GM23338 (cell line): ENCODE measurements at regions not wholly inside any gene's neighbourhood (a gene's known extent, or its start where the extent isn't known, plus 50 kb on each side); places are given as distances from the start of the nearest gene placed in this dataset.

Source experiments
- ATAC-seq: fragments of 200-7000 bp; cut with Tn5 transposase; 3 replicates; pipeline ENCODE4 v1.9.1; 2020
- DNase-seq: peaks from one replicate; pipeline ENCODE4 v3.0.0-alpha.2; 2015; ENCODE audit warnings: low spot score
- H2AFZ ChIP-seq: fragments of 200-600 bp; sonication (generic); 2 replicates; pipeline ENCODE4 v1.8.0; 2016; ENCODE audit warnings: antibody characterized with exemption, mild to moderate bottlenecking, moderate library complexity
- H3F3A ChIP-seq: fragments of 200-600 bp; sonication (generic); replicated peaks from 2 replicates; pipeline ENCODE4 v1.8.0; 2017; ENCODE audit warnings: antibody characterized with exemption, mixed run types, low read depth
- H3K27ac ChIP-seq: fragments of 200-600 bp; sonication (generic); 2 replicates; pipeline ENCODE4 v1.6.1; 2016; ENCODE audit warnings: low read depth
- H3K27me3 ChIP-seq: fragments of 200-600 bp; sonication (generic); 2 replicates; pipeline ENCODE4 v1.8.0; 2016; ENCODE audit warnings: mild to moderate bottlenecking, mixed run types, moderate library complexity; ENCODE audit not compliant: insufficient read depth
- H3K36me3 ChIP-seq: fragments of 200-600 bp; sonication (generic); 2 replicates; pipeline ENCODE4 v1.8.0; 2016; ENCODE audit warnings: mild to moderate bottlenecking; ENCODE audit not compliant: insufficient read depth
- H3K4me1 ChIP-seq: fragments of 200-600 bp; sonication (generic); 2 replicates; pipeline ENCODE4 v1.8.0; 2016; ENCODE audit warnings: mild to moderate bottlenecking, moderate library complexity; ENCODE audit not compliant: insufficient read depth
- H3K4me2 ChIP-seq: fragments of 200-600 bp; sonication (generic); 2 replicates; pipeline ENCODE4 v1.7.1; 2017; ENCODE audit warnings: mixed run types
- H3K4me3 ChIP-seq: fragments of 200-600 bp; sonication (generic); 2 replicates; pipeline ENCODE4 v1.6.1; 2016; ENCODE audit warnings: mixed run types
- H3K79me2 ChIP-seq: fragments of 200-600 bp; sonication (generic); replicated peaks from 2 replicates; pipeline ENCODE4 v1.8.0; 2017; ENCODE audit warnings: mild to moderate bottlenecking; ENCODE audit not compliant: insufficient read depth
- H3K9me2 ChIP-seq: fragments of 200-600 bp; sonication (generic); 2 replicates; pipeline ENCODE4 v1.8.0; 2017; ENCODE audit not compliant: insufficient read depth
- H4K20me1 ChIP-seq: fragments of 200-600 bp; sonication (generic); replicated peaks from 2 replicates; pipeline ENCODE4 v1.8.0; 2017; ENCODE audit warnings: mild to moderate bottlenecking; ENCODE audit not compliant: insufficient read depth
- H3K27ac Mint-ChIP-seq: 2 replicates; pipeline ENCODE4 v1.8.0; 2020; ENCODE audit warnings: inconsistent platforms, mild to moderate bottlenecking, moderate library complexity, mixed read lengths
- H3K27me3 Mint-ChIP-seq: 3 replicates; pipeline ENCODE4 v1.8.0; 2022; ENCODE audit warnings: low read depth, mild to moderate bottlenecking, moderate library complexity, mixed read lengths, inconsistent platforms; ENCODE audit not compliant: insufficient read depth, poor library complexity
- H3K36me3 Mint-ChIP-seq: 3 replicates; pipeline ENCODE4 v1.8.0; 2021; ENCODE audit warnings: low read depth, mild to moderate bottlenecking, inconsistent platforms, moderate library complexity, mixed read lengths
- H3K4me1 Mint-ChIP-seq: 3 replicates; pipeline ENCODE4 v1.8.0; 2020; ENCODE audit warnings: mild to moderate bottlenecking, inconsistent platforms, mixed read lengths
- H3K4me3 Mint-ChIP-seq: 3 replicates; pipeline ENCODE4 v1.8.0; 2021; ENCODE audit warnings: moderate library complexity, mild to moderate bottlenecking, inconsistent platforms, mixed read lengths
- H3K9me3 Mint-ChIP-seq: 3 replicates; pipeline ENCODE4 v1.8.0; 2020; ENCODE audit warnings: moderate library complexity, mild to moderate bottlenecking, inconsistent platforms, mixed read lengths
- EZH2 ChIP-seq: fragments of 200-600 bp; sonication (generic); IDR thresholded peaks from one replicate; pipeline ENCODE4 v1.8.0; 2017; ENCODE audit warnings: antibody characterized with exemption, mild to moderate bottlenecking, low read depth; ENCODE audit not compliant: unreplicated experiment
- EZH2phosphoT487 ChIP-seq: fragments of 200-600 bp; sonication (generic); IDR thresholded peaks from one replicate; pipeline ENCODE4 v1.8.1; 2018; ENCODE audit warnings: antibody characterized with exemption; ENCODE audit not compliant: unreplicated experiment
- STAT1 ChIP-seq: IDR thresholded peaks from one replicate; pipeline ENCODE4 v1.6.1; 2016; ENCODE audit warnings: antibody characterized with exemption; ENCODE audit not compliant: unreplicated experiment
- ZNF331 ChIP-seq: fragments of 250-450 bp; sonication (Bioruptor Pico); IDR thresholded peaks from 2 replicates; pipeline ENCODE4 v1.5.0; 2020; ENCODE audit warnings: low read depth, mild to moderate bottlenecking, moderate library complexity
- TF ChIP-seq, protein P1 (sequence below): fragments of 250-450 bp; sonication (Bioruptor Pico); IDR thresholded peaks from 2 replicates; pipeline ENCODE4 v1.5.0; 2020; ENCODE audit warnings: mild to moderate bottlenecking, moderate library complexity

DNA sequence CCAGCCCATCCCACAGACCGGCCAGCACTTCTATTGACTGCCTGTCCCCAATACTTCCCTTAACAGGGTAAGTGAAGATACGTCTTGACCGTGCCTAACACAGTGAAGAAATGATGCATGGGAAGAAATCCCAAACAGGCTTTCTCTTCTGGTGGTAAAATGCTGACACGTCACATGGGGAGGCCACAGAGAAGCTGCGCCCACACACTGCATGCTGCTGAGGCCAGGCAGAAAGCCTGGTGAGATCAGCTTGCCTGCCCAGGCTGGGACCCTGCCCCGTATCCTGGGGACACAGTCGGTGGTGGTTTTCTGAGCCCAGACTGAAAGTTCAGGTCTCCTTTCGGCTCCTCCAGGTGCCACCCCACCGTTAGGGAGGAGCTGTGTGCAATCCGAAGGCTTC, 356.3 kb upstream of the MGMT start (continued):
- TF ChIP-seq, protein P1, sequence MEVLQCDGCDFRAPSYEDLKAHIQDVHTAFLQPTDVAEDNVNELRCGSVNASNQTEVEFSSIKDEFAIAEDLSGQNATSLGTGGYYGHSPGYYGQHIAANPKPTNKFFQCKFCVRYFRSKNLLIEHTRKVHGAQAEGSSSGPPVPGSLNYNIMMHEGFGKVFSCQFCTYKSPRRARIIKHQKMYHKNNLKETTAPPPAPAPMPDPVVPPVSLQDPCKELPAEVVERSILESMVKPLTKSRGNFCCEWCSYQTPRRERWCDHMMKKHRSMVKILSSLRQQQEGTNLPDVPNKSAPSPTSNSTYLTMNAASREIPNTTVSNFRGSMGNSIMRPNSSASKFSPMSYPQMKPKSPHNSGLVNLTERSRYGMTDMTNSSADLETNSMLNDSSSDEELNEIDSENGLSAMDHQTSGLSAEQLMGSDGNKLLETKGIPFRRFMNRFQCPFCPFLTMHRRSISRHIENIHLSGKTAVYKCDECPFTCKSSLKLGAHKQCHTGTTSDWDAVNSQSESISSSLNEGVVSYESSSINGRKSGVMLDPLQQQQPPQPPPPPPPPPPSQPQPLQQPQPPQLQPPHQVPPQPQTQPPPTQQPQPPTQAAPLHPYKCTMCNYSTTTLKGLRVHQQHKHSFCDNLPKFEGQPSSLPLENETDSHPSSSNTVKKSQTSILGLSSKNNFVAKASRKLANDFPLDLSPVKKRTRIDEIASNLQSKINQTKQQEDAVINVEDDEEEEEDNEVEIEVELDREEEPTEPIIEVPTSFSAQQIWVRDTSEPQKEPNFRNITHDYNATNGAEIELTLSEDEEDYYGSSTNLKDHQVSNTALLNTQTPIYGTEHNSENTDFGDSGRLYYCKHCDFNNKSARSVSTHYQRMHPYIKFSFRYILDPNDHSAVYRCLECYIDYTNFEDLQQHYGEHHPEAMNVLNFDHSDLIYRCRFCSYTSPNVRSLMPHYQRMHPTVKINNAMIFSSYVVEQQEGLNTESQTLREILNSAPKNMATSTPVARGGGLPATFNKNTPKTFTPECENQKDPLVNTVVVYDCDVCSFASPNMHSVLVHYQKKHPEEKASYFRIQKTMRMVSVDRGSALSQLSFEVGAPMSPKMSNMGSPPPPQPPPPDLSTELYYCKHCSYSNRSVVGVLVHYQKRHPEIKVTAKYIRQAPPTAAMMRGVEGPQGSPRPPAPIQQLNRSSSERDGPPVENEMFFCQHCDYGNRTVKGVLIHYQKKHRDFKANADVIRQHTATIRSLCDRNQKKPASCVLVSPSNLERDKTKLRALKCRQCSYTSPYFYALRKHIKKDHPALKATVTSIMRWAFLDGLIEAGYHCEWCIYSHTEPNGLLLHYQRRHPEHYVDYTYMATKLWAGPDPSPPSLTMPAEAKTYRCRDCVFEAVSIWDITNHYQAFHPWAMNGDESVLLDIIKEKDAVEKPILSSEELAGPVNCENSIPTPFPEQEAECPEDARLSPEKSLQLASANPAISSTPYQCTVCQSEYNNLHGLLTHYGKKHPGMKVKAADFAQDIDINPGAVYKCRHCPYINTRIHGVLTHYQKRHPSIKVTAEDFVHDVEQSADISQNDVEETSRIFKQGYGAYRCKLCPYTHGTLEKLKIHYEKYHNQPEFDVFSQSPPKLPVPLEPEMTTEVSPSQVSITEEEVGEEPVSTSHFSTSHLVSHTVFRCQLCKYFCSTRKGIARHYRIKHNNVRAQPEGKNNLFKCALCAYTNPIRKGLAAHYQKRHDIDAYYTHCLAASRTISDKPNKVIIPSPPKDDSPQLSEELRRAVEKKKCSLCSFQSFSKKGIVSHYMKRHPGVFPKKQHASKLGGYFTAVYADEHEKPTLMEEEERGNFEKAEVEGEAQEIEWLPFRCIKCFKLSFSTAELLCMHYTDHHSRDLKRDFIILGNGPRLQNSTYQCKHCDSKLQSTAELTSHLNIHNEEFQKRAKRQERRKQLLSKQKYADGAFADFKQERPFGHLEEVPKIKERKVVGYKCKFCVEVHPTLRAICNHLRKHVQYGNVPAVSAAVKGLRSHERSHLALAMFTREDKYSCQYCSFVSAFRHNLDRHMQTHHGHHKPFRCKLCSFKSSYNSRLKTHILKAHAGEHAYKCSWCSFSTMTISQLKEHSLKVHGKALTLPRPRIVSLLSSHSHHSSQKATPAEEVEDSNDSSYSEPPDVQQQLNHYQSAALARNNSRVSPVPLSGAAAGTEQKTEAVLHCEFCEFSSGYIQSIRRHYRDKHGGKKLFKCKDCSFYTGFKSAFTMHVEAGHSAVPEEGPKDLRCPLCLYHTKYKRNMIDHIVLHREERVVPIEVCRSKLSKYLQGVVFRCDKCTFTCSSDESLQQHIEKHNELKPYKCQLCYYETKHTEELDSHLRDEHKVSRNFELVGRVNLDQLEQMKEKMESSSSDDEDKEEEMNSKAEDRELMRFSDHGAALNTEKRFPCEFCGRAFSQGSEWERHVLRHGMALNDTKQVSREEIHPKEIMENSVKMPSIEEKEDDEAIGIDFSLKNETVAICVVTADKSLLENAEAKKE = no peak
- TF ChIP-seq EZH2phosphoT487 = no peak

DNA sequence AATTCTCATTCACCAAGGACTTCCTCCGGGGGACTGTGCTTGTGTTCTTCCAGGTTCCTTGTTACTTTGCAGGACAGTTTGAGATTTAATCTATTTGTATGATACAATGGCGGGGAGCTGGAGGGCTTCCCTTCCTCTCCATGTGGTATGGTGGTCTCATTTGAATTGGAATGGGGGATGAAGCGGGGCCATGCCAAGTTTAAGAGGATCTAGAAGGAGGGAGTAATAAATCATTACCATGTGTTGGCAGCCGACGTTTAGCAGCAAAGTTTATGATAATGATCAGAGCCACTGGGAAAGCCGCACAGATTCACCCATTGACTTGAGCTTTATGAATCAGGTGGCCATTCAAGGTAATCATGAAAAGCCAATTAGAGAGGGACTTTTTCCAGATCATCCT, 355.1 kb upstream of the MGMT start:
- no peak for ATAC-seq
- Mint-ChIP-seq H3K4me3 (no peak overlapping the region), H3K36me3 (no peaks in the 10 kb centered on the region; the same call in 2 of the 3 replicates), H3K4me1 (no peaks in the 10 kb centered on the region), H3K27ac (no peak overlapping the region), H3K9me3 (no peaks in the 10 kb centered on the region), H3K27me3 (peaks cover 13% of the 10 kb centered on the region)
- TF ChIP-seq EZH2 (no peak), STAT1 (no peak), EZH2phosphoT487 (no peak), ZNF331 (CRISPR knock-in tag) (no peak)
- TF ChIP-seq, protein P1 = no peak
- Histone ChIP-seq H3K79me2 (no peaks in the 10 kb centered on the region), H4K20me1 (no peaks in the 10 kb centered on the region), H3K4me2 (no peak overlapping the region), H3F3A (no peaks in the 10 kb centered on the region), H3K9me2 (peaks cover 6% of the 10 kb centered on the region; the same call in 1 of the 2 replicates), H3K4me1 (no peaks in the 10 kb centered on the region), H3K4me3 (no peak overlapping the region), H3K36me3 (no peaks in the 10 kb centered on the region), H2AFZ (no peak overlapping the region), H3K27ac (no peak overlapping the region), H3K27me3 (no peaks in the 10 kb centered on the region)
- DNase-seq = no peak
